Mononuclear cell (primary cell): ENCODE measurements at regions not wholly inside any gene's neighbourhood (a gene's known extent, or its start where the extent isn't known, plus 50 kb on each side); places are given as distances from the start of the nearest gene placed in this dataset.

Experiments used
- H3K27me3 ChIP-seq: 2 replicates; pipeline ENCODE4 v1.6.0; 2011; ENCODE audit warnings: low read length, control low read depth; ENCODE audit not compliant: insufficient read depth
- H3K4me1 ChIP-seq: 2 replicates; pipeline ENCODE4 v1.5.1; 2011; ENCODE audit warnings: mild to moderate bottlenecking, low read length, control low read depth; ENCODE audit not compliant: insufficient read depth
- H3K4me3 ChIP-seq: 2 replicates; pipeline ENCODE4 v1.5.1; 2011; ENCODE audit warnings: mild to moderate bottlenecking, low read length, moderate library complexity
- H3K9me3 ChIP-seq: 2 replicates; pipeline ENCODE4 v1.5.1; 2011; ENCODE audit warnings: low read depth, mild to moderate bottlenecking, control low read depth, low read length

GRCh38 chr3:153577059-153577736 is 415.2 kb downstream of the RAP2B start:
- no peaks in the 10 kb centered on the region for H3K4me1 ChIP-seq
- no peaks in the 10 kb centered on the region for H3K27me3 ChIP-seq
- no peaks in the 10 kb centered on the region for H3K9me3 ChIP-seq

GRCh38 chr3:153578046-153578445 is 416.0 kb downstream of the RAP2B start:
- no peaks in the 10 kb centered on the region for H3K27me3 ChIP-seq
- no peak overlapping the region for H3K4me3 ChIP-seq
- no peaks in the 10 kb centered on the region for H3K9me3 ChIP-seq
- H3K4me1 ChIP-seq: no peaks in the 10 kb centered on the region

More at GRCh38 chr3:153577059-153577736, 415.2 kb downstream of the RAP2B start:
- no peak overlapping the region for H3K4me3 ChIP-seq

- Histone ChIP-seq H3K27me3 (no peaks in the 10 kb centered on the region), H3K4me1 (peaks cover 10% of the 10 kb centered on the region), H3K9me3 (no peaks in the 10 kb centered on the region), H3K4me3 (no peak overlapping the region)
Measured at GRCh38 chr3:153590051-153590450, 428.0 kb downstream of the RAP2B start.

GRCh38 chr3:153591561-153592245 is 429.7 kb downstream of the RAP2B start:
- Histone ChIP-seq H3K4me3 (no peak overlapping the region), H3K9me3 (no peaks in the 10 kb centered on the region), H3K27me3 (no peaks in the 10 kb centered on the region), H3K4me1 (peaks cover 10% of the 10 kb centered on the region)

DNA sequence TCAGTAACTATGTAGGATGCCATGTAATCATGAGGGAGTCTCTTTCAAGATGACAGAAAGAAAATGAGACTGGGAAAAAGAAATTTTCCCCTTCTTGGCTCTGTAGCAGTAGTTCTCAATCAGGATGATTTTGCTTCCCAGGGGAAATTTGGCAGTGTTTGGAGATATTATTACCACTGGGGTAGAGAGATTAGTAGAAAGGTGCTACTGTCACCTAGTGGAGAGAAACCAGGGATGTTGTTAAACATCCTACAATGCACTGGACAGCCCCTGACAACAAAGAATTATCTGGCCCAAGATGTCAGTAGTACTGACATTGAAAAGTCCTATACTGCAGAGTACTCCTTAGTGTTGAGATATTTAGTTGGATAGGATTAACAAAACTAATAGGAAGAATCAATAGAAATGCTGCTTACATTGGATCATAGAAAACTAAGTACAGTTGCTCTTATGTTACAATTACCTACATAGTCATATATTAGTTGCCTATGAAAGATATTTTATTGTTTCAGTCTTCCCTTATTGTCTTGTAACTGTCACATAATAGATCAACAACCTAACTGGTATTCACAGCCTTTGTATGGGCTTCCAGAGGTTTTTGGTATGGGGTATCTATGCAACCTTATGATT is 433.3 kb downstream of the RAP2B start:
- Histone ChIP-seq H3K4me1 (peaks cover 10% of the 10 kb centered on the region), H3K4me3 (no peak overlapping the region), H3K9me3 (no peaks in the 10 kb centered on the region), H3K27me3 (no peaks in the 10 kb centered on the region)

DNA sequence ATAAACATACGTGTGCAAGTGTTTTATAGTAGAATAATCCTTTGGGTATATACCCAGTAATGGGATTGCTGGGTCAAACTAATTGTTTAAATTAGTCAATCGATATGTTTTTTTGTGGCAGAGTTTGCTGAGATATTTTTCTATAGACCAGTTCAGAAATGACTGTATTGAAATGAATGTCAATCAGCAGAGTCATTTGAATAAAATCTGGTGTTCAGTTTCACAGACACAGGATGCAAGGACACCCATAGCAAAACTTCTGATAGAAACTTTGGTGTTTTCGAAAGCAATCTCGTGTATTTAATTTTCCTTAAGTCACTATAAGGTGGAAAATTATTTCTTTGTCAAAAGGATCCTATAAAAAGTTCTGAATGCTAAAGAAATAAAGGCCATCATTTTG is 434.4 kb downstream of the RAP2B start:
- H3K9me3 ChIP-seq: no peaks in the 10 kb centered on the region
- H3K27me3 ChIP-seq: no peaks in the 10 kb centered on the region
- peaks cover 10% of the 10 kb centered on the region for H3K4me1 ChIP-seq
- H3K4me3 ChIP-seq: no peak overlapping the region

GRCh38 chr3:153599685-153600084 is 437.7 kb downstream of the RAP2B start:
- no peaks in the 10 kb centered on the region for H3K27me3 ChIP-seq
- no peak overlapping the region for H3K4me3 ChIP-seq
- no peaks in the 10 kb centered on the region for H3K9me3 ChIP-seq
- H3K4me1 ChIP-seq: no peaks in the 10 kb centered on the region

GRCh38 chr3:153600896-153601295 is 438.9 kb downstream of the RAP2B start:
- Histone ChIP-seq H3K4me1 (no peaks in the 10 kb centered on the region), H3K27me3 (no peaks in the 10 kb centered on the region), H3K4me3 (no peak overlapping the region), H3K9me3 (no peaks in the 10 kb centered on the region)

DNA sequence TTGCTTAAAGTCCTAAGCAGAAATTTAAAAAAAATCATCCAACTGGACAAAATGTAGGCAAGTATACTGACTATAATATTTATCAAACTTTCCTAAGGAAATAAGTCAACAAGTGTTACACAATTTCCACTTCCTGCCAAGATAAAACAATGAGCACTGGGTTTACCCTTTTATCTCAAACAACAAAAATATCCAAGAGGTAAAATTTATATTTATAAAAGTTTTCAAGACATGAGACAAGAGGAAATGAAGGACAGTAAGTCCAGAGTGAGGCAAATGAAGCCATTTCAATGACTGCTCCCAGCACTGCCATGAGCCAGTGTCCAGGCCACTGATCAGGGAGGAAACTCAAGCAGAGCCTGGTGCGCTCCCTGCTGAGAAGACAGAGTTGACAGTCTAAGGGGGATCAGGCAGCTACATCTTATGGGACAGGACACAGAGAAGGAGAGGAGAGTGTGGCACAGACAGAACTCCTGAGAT is 439.4 kb downstream of the RAP2B start:
- Histone ChIP-seq H3K4me3 (no peak overlapping the region), H3K9me3 (no peaks in the 10 kb centered on the region), H3K27me3 (no peaks in the 10 kb centered on the region), H3K4me1 (no peaks in the 10 kb centered on the region)

- Histone ChIP-seq H3K27me3 (peaks cover 3% of the 10 kb centered on the region), H3K4me3 (no peak overlapping the region), H3K4me1 (no peaks in the 10 kb centered on the region), H3K9me3 (no peaks in the 10 kb centered on the region)
Measured at GRCh38 chr3:153602801-153603200, 440.8 kb downstream of the RAP2B start.

- Histone ChIP-seq H3K27me3 (no peaks in the 10 kb centered on the region), H3K4me3 (no peak overlapping the region), H3K4me1 (no peaks in the 10 kb centered on the region), H3K9me3 (no peaks in the 10 kb centered on the region)
Measured at GRCh38 chr3:153614140-153614539, 452.1 kb downstream of the RAP2B start.

DNA sequence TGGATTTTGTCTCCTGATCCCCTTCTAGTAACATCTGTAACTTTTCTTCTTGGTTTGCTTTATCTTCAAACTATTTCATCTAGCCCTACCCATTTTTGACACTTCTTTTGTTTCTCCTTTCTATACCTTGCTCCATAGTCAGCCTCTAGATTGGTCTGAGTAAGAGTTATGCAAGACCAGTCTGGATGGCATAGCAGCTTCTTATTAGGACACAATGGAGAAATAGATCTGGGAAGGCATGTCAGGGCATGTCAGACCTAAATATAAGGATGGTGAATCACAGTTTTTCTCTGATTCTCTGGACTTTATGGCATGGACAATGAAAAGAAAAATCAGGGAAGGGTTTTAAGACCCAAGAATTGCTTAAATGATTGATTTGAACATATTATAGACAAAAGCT is 452.5 kb downstream of the RAP2B start:
- Histone ChIP-seq H3K4me3 (no peak overlapping the region), H3K9me3 (no peaks in the 10 kb centered on the region), H3K27me3 (no peaks in the 10 kb centered on the region), H3K4me1 (no peaks in the 10 kb centered on the region)

DNA sequence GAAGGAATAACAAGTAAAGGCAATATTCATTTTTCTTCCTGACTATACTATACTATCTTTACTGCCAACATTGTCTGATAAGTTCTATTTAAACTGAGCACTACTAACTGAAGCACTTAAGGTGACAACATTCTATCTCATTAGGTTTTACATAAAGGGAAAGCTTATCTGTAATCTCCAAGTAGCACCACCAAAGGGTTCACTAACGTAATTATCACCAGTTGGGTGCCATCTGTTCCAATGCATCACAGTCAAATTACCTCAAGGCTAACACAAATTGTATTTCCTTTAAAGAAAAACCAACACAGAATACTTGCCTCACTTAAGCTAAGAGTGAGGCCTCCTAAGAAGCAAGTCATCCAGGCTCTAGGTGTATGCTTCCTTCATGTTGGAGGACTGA is 453.8 kb downstream of the RAP2B start:
- Histone ChIP-seq H3K27me3 (no peaks in the 10 kb centered on the region), H3K4me3 (no peak overlapping the region), H3K4me1 (no peaks in the 10 kb centered on the region), H3K9me3 (no peaks in the 10 kb centered on the region)

DNA sequence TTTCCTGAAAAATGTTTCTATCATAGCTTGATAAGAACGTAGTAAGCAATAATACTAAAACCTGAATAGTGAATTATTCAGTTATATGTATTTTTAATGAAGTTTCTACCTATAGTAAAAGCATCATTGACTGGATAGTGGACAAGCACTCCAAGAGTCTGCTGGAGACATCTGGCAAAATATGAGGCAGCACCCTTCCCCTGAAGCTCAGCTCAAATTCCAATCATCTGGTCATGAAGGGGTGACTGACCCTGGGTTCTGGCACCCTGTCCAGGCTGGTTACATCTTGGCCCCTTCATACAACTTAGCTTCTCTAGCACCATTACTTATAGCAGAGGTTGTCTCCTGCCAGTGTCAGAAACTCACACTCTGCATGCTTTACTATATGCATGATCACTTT is 455.4 kb downstream of the RAP2B start:
- Histone ChIP-seq H3K9me3 (no peaks in the 10 kb centered on the region), H3K4me1 (peaks cover 11% of the 10 kb centered on the region), H3K27me3 (no peaks in the 10 kb centered on the region), H3K4me3 (no peak overlapping the region)

DNA sequence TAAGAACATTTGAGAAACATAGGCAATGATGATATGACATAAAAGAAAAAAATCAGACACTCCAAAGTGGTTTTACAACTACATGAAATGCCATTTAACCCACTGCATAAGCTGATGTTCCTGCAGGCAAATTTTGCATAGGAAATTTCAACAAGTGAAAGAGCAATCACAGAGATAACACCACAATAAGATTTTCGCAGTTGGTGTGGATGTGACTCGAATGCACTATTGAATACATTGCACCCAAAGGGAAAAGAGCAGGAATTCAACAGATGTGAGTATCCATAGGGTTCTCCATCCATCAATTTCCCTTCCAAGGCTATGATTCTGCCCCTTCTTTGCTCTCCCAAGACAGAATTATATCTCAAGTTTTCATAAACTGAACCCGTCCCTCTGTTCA is 456.1 kb downstream of the RAP2B start:
- Histone ChIP-seq H3K9me3 (no peaks in the 10 kb centered on the region), H3K27me3 (no peaks in the 10 kb centered on the region), H3K4me1 (peaks cover 12% of the 10 kb centered on the region)

More for the DNA sequence above, 456.1 kb downstream of the RAP2B start:
- H3K4me3 ChIP-seq: no peak overlapping the region
